ENCODE measurements at regions not wholly inside any gene's neighbourhood (a gene's known extent, or its start where the extent isn't known, plus 50 kb on each side); places are given as distances from the start of the nearest gene placed in this dataset.

DNA sequence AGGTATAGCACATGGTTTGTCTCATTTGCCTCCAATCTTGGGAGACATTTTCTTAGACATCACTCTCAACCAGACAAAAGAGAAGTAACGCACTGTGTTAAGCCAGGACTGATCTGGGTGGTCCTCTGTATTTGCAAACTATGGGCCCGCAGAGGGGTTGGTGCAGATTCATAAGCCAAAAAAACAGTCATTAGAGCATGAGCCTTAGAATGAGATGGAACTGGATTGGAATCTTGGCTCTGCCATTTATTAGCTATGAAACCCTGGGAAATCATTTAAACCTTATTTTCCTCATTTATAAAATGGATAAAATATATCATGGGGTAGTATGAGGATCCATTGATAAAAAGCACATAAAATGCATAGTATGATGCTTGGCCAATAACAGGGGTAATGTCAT is 213.5 kb upstream of the APCDD1 start:
- no peak overlapping the region for H3K4me3 ChIP-seq (ENCODE audit: insufficient read depth, low read length)
- H3K27ac ChIP-seq (ENCODE audit: low read depth, low read length), result no peak overlapping the region
- DNase-seq (ENCODE audit: insufficient read length, low spot score, missing footprints), result no peak

DNA sequence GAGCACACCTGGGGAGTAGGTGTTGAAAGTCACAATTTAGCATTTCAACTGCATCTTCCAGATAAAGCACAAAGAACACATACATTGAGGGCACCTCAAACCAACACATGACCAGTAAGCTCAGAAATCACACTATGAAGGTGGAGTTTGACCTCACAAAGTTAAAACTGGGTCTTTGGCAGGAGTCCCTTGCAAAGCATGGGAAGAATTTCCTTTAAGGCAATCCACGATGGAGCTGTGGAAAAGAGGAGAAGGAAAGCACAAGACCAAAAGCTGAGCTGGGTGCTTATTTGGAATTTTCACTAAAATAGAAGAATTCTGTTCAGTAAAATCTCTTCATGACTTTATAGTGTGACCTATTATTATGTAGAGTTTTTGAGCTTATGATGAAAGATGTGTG is 212.9 kb upstream of the APCDD1 start:
- Histone ChIP-seq H3K4me1 (ENCODE audit: insufficient read depth, low read length) (no peaks in the 10 kb centered on the region), H3K36me3 (ENCODE audit: insufficient read depth, low read length) (no peaks in the 10 kb centered on the region), H3K79me2 (ENCODE audit: insufficient read depth, low read length) (no peaks in the 10 kb centered on the region), H4K20me1 (ENCODE audit: insufficient read depth, low read length) (no peaks in the 10 kb centered on the region), H3K4me2 (ENCODE audit: insufficient read depth, low read length) (no peak overlapping the region), H3K9me3 (ENCODE audit: low read depth, low read length) (no peaks in the 10 kb centered on the region), H3K27ac (ENCODE audit: low read depth, low read length) (no peak overlapping the region), H3K4me3 (ENCODE audit: insufficient read depth, low read length) (no peak overlapping the region), H3K27me3 (ENCODE audit: insufficient read depth, low read length) (no peaks in the 10 kb centered on the region), H2AFZ (ENCODE audit: low read length) (no peak overlapping the region)
- no peak for DNase-seq (ENCODE audit: insufficient read length, low spot score, missing footprints)
- TF ChIP-seq, protein P1, sequence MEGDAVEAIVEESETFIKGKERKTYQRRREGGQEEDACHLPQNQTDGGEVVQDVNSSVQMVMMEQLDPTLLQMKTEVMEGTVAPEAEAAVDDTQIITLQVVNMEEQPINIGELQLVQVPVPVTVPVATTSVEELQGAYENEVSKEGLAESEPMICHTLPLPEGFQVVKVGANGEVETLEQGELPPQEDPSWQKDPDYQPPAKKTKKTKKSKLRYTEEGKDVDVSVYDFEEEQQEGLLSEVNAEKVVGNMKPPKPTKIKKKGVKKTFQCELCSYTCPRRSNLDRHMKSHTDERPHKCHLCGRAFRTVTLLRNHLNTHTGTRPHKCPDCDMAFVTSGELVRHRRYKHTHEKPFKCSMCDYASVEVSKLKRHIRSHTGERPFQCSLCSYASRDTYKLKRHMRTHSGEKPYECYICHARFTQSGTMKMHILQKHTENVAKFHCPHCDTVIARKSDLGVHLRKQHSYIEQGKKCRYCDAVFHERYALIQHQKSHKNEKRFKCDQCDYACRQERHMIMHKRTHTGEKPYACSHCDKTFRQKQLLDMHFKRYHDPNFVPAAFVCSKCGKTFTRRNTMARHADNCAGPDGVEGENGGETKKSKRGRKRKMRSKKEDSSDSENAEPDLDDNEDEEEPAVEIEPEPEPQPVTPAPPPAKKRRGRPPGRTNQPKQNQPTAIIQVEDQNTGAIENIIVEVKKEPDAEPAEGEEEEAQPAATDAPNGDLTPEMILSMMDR (IDR thresholded peaks at IDR 0.05; ENCODE audit: extremely low read depth, low read depth, low read length), result no peak

More for the DNA sequence above, 213.5 kb upstream of the APCDD1 start:
- no peaks in the 10 kb centered on the region for H3K79me2 ChIP-seq (ENCODE audit: insufficient read depth, low read length)
- no peaks in the 10 kb centered on the region for H3K27me3 ChIP-seq (ENCODE audit: insufficient read depth, low read length)
- H3K36me3 ChIP-seq (ENCODE audit: insufficient read depth, low read length), result no peaks in the 10 kb centered on the region
- no peak overlapping the region for H2AFZ ChIP-seq (ENCODE audit: low read length)
- TF ChIP-seq, protein P1 (IDR thresholded peaks at IDR 0.05; ENCODE audit: extremely low read depth, low read depth, low read length), result no peak
- H3K4me1 ChIP-seq (ENCODE audit: insufficient read depth, low read length), result no peaks in the 10 kb centered on the region
- H4K20me1 ChIP-seq (ENCODE audit: insufficient read depth, low read length), result no peaks in the 10 kb centered on the region
- H3K4me2 ChIP-seq (ENCODE audit: insufficient read depth, low read length), result no peak overlapping the region
- no peaks in the 10 kb centered on the region for H3K9me3 ChIP-seq (ENCODE audit: low read depth, low read length)

DNA sequence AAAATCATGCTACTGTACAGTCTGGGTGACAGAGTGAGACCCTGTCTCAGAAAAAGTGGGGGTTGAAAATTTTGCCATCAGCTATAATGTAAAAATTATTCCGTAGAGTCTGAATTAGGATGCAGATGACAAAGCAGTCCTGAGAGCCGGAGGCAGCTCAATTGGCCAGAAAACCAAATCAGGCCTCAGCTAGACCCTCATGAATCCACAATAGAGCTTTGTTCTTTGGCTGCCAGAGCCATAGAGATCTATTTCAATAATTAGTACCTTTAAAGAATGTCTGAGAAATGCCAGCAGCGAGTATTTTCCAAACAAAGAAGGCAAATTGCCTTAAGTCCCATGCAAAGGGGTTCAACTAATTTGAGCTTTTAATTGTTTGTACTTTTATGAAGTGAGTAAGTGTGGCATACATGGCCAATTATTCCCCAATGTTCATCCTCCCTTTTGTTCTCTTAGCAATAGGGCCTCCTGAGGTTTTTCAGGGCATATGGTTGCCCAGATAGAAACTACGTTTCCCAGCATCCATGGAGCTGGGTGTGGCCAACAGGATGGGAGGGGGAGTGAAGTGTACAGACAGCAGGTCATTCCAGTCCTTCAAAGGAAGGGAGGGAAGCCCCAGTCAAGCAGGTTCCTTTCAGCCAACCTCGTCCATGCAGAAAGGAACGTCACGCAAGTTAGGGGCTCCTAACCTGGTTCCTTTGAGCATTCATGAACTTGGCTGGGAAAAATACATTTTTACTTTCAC is 211.3 kb upstream of the APCDD1 start:
- Histone ChIP-seq H4K20me1 (ENCODE audit: insufficient read depth, low read length) (no peaks in the 10 kb centered on the region), H3K4me2 (ENCODE audit: insufficient read depth, low read length) (no peak overlapping the region), H2AFZ (ENCODE audit: low read length) (no peak overlapping the region), H3K36me3 (ENCODE audit: insufficient read depth, low read length) (no peaks in the 10 kb centered on the region), H3K4me1 (ENCODE audit: insufficient read depth, low read length) (no peaks in the 10 kb centered on the region), H3K27me3 (ENCODE audit: insufficient read depth, low read length) (peaks cover 6% of the 10 kb centered on the region), H3K9me3 (ENCODE audit: low read depth, low read length) (no peaks in the 10 kb centered on the region), H3K79me2 (ENCODE audit: insufficient read depth, low read length) (no peaks in the 10 kb centered on the region), H3K4me3 (ENCODE audit: insufficient read depth, low read length) (no peak overlapping the region), H3K27ac (ENCODE audit: low read depth, low read length) (no peak overlapping the region)
- TF ChIP-seq, protein P1 (IDR thresholded peaks at IDR 0.05; ENCODE audit: extremely low read depth, low read depth, low read length), result no peak
- DNase-seq (ENCODE audit: insufficient read length, low spot score, missing footprints), result no peak

DNA sequence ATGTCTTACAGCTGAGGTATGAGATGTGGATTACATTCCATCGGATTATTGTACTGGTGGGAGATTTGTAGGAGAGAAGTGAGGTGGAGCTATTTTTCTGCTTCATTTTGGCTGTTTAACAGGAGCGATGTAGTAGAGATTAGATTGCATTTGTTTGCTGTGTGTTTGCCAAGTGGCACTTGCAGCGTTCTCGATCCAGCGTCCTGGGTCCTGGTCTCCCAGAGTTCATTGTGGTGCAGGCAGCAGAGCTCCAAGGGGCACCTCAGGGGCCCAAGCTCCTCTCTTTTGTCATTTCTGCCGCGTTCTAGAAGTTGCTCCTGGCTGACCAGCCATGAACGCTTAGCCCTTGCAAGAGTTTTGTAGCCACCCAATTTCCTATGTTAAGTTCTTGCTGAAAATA is 210.1 kb upstream of the APCDD1 start:
- DNase-seq (ENCODE audit: insufficient read length, low spot score, missing footprints), result no peak
- H3K36me3 ChIP-seq (ENCODE audit: insufficient read depth, low read length), result no peaks in the 10 kb centered on the region
- H3K4me1 ChIP-seq (ENCODE audit: insufficient read depth, low read length), result no peaks in the 10 kb centered on the region
- H3K9me3 ChIP-seq (ENCODE audit: low read depth, low read length), result no peaks in the 10 kb centered on the region
- no peak overlapping the region for H3K4me3 ChIP-seq (ENCODE audit: insufficient read depth, low read length)
- no peak overlapping the region for H3K27ac ChIP-seq (ENCODE audit: low read depth, low read length)
- H3K27me3 ChIP-seq (ENCODE audit: insufficient read depth, low read length), result peaks cover 6% of the 10 kb centered on the region
- TF ChIP-seq, protein P1 (IDR thresholded peaks at IDR 0.05; ENCODE audit: extremely low read depth, low read depth, low read length), result no peak
- H3K79me2 ChIP-seq (ENCODE audit: insufficient read depth, low read length), result no peaks in the 10 kb centered on the region
- H4K20me1 ChIP-seq (ENCODE audit: insufficient read depth, low read length), result no peaks in the 10 kb centered on the region
- H2AFZ ChIP-seq (ENCODE audit: low read length), result no peak overlapping the region
- no peak overlapping the region for H3K4me2 ChIP-seq (ENCODE audit: insufficient read depth, low read length)

All from osteoblast (primary cell).